ENCODE measurements at regions not wholly inside any gene's neighbourhood (a gene's known extent, or its start where the extent isn't known, plus 50 kb on each side); places are given as distances from the start of the nearest gene placed in this dataset.

GRCh38 chr2:147547440-147547839 is 297.4 kb upstream of the ACVR2A start:
- peak; percentile 54 for DNase-seq

- DNase-seq, result no peak
These were observed 298.7 kb upstream of the ACVR2A start for GRCh38 chr2:147546109-147546508.

GRCh38 chr2:147543056-147543455 is 301.8 kb upstream of the ACVR2A start:
- DNase-seq, result peak; percentile 31

GRCh38 chr2:147542351-147542750 is 302.5 kb upstream of the ACVR2A start:
- DNase-seq, result no peak

- DNase-seq, result no peak
These were observed 303.5 kb upstream of the ACVR2A start for GRCh38 chr2:147541314-147541713.

GRCh38 chr2:147538821-147539220 is 306.0 kb upstream of the ACVR2A start:
- DNase-seq, result peak; percentile 32

GRCh38 chr2:147538088-147538487 is 306.7 kb upstream of the ACVR2A start:
- peak; percentile 85 for DNase-seq

- no peak for DNase-seq
These were observed 313.6 kb upstream of the ACVR2A start for GRCh38 chr2:147531269-147531668.

- DNase-seq, result no peak
These were observed 314.8 kb upstream of the ACVR2A start for GRCh38 chr2:147530033-147530432.

- DNase-seq, result no peak
These were observed 318.9 kb upstream of the ACVR2A start for GRCh38 chr2:147525819-147526489.

- no peak for DNase-seq
These were observed 319.9 kb upstream of the ACVR2A start for GRCh38 chr2:147524912-147525311.

- DNase-seq, result no peak
These were observed 321.4 kb upstream of the ACVR2A start for GRCh38 chr2:147523415-147523814.

GRCh38 chr2:147521936-147522335 is 322.9 kb upstream of the ACVR2A start:
- DNase-seq, result no peak

- no peak for DNase-seq
These were observed 324.0 kb upstream of the ACVR2A start for GRCh38 chr2:147520817-147521216.

- no peak for DNase-seq
These were observed 325.7 kb upstream of the ACVR2A start for GRCh38 chr2:147519178-147519577.

- DNase-seq, result no peak
These were observed 329.6 kb upstream of the ACVR2A start for GRCh38 chr2:147515213-147515612.

GRCh38 chr2:147512206-147512605 is 332.6 kb upstream of the ACVR2A start:
- DNase-seq, result no peak

GRCh38 chr2:147511491-147511948 is 333.3 kb upstream of the ACVR2A start:
- peak; percentile 18 for DNase-seq

- DNase-seq, result no peak
These were observed 335.0 kb upstream of the ACVR2A start for GRCh38 chr2:147509821-147510220.

GRCh38 chr2:147506889-147507288 is 337.9 kb upstream of the ACVR2A start:
- DNase-seq, result no peak

GRCh38 chr2:147502711-147503290 is 342.0 kb upstream of the ACVR2A start:
- DNase-seq, result no peak

- no peak for DNase-seq
These were observed 342.9 kb upstream of the ACVR2A start for GRCh38 chr2:147501968-147502367.

- DNase-seq, result no peak
These were observed 343.9 kb upstream of the ACVR2A start for GRCh38 chr2:147500819-147501395.

GRCh38 chr2:147500229-147500628 is 344.6 kb upstream of the ACVR2A start:
- DNase-seq, result no peak
